T-cell (primary cell): ENCODE measurements at regions not wholly inside any gene's neighbourhood (a gene's known extent, or its start where the extent isn't known, plus 50 kb on each side); places are given as distances from the start of the nearest gene placed in this dataset.
"Not testable (repeated sequence)": the region's sequence is repeated elsewhere in the genome, so short reads cannot be mapped to it uniquely, and the experiment has no call there.

Experiments used
- ATAC-seq, 4 experiments: fragments of 200-7000 bp in 3 of 4; fragments of 150-1000 bp in 1 of 4; cut with Tn5 transposase; replicated peaks in 1 of 4; 1 replicate in 3 of 4; 2 replicates in 1 of 4; pipeline ENCODE4 v1.10.0; 2021; ENCODE audit warnings: moderate library complexity in 3 of 4, mild to moderate bottlenecking in 2 of 4, moderate number of reproducible peaks in 1 of 4
- CTCF ChIA-PET, 2 donors: fragments of 300-600 bp; sonication (Branson Sonifier 250); formaldehyde crosslinking; loops; one replicate each; lab custom pipeline; 2022; ENCODE audit warnings: antibody characterized with exemption in 2 of 2; lab: Charles Lee
- POLR2A ChIA-PET, 2 donors: fragments of 300-600 bp; sonication (Branson Sonifier 250); formaldehyde crosslinking; loops; one replicate each; lab custom pipeline; 2022; ENCODE audit warnings: antibody characterized with exemption in 2 of 2; lab: Charles Lee
- DNase-seq, 35 experiments: peaks; one replicate each; pipeline versions ENCODE4 v3.0.0 to v3.0.0-alpha.2; 2013 to 2023
- H3K27ac ChIP-seq: one replicate; pipeline ENCODE4 v1.5.1; 2013; ENCODE audit warnings: low read length
- H3K27me3 ChIP-seq, 2 experiments: replicated peaks in 1 of 2; 1 replicate in 1 of 2; 2 replicates in 1 of 2; pipeline versions ENCODE4 v1.6.1 to v1.7.0; 2013; ENCODE audit warnings: low read length in 1 of 2, mixed read lengths in 1 of 2; ENCODE audit not compliant: control insufficient read depth in 2 of 2, insufficient read depth in 2 of 2; ENCODE audit errors: extremely low read depth in 1 of 2
- H3K36me3 ChIP-seq, 2 donors: 1 replicate in 1 of 2; 2 replicates in 1 of 2; pipeline versions ENCODE4 v1.6.1 to v1.7.0; 2013; ENCODE audit warnings: low read length in 1 of 2; ENCODE audit not compliant: control insufficient read depth in 2 of 2, insufficient read depth in 1 of 2; ENCODE audit errors: extremely low read depth in 1 of 2
- H3K4me1 ChIP-seq, 2 experiments: 1 replicate in 1 of 2; 2 replicates in 1 of 2; pipeline versions ENCODE4 v1.6.1 to v1.7.0; 2013; ENCODE audit warnings: low read length in 2 of 2, mixed read lengths in 1 of 2; ENCODE audit not compliant: insufficient read depth in 2 of 2, control insufficient read depth in 1 of 2; ENCODE audit errors: extremely low read depth in 1 of 2
- H3K4me3 ChIP-seq, 2 donors: 1 replicate in 1 of 2; 2 replicates in 1 of 2; pipeline versions ENCODE4 v1.5.1 to v1.7.0; 2013; ENCODE audit warnings: mild to moderate bottlenecking in 2 of 2, low read length in 1 of 2, moderate library complexity in 1 of 2; ENCODE audit not compliant: control insufficient read depth in 1 of 2; ENCODE audit errors: extremely low read depth in 1 of 2
- H3K9me3 ChIP-seq: 2 replicates; pipeline ENCODE4 v1.7.0; 2013
- H3K27ac Mint-ChIP-seq, 2 donors: one replicate each; pipeline ENCODE4 v1.8.0; 2020 to 2021; ENCODE audit warnings: mild to moderate bottlenecking in 2 of 2, mixed read lengths in 2 of 2
- H3K27me3 Mint-ChIP-seq, 2 donors: one replicate each; pipeline ENCODE4 v1.8.0; 2021 to 2022; ENCODE audit warnings: mixed read lengths in 2 of 2
- H3K36me3 Mint-ChIP-seq: one replicate; pipeline ENCODE4 v1.8.0; 2021; ENCODE audit warnings: mixed read lengths
- H3K4me1 Mint-ChIP-seq, 3 donors: one replicate each; pipeline ENCODE4 v1.8.0; 2020 to 2022; ENCODE audit warnings: mixed read lengths in 3 of 3, mild to moderate bottlenecking in 1 of 3
- H3K4me3 Mint-ChIP-seq, 3 donors: one replicate each; pipeline ENCODE4 v1.8.0; 2020 to 2022; ENCODE audit warnings: mild to moderate bottlenecking in 3 of 3, mixed read lengths in 3 of 3, moderate library complexity in 3 of 3
- H3K9me3 Mint-ChIP-seq, 3 donors: one replicate each; pipeline ENCODE4 v1.8.0; 2020 to 2022; ENCODE audit warnings: mixed read lengths in 3 of 3
- WGBS: methylation state at CpG from one replicate; pipeline ENCODE4 v1.1.5; 2013; ENCODE audit warnings: missing lambda C conversion rate; ENCODE audit not compliant: insufficient coverage; 5-methylcytosine and 5-hydroxymethylcytosine counted together

DNA sequence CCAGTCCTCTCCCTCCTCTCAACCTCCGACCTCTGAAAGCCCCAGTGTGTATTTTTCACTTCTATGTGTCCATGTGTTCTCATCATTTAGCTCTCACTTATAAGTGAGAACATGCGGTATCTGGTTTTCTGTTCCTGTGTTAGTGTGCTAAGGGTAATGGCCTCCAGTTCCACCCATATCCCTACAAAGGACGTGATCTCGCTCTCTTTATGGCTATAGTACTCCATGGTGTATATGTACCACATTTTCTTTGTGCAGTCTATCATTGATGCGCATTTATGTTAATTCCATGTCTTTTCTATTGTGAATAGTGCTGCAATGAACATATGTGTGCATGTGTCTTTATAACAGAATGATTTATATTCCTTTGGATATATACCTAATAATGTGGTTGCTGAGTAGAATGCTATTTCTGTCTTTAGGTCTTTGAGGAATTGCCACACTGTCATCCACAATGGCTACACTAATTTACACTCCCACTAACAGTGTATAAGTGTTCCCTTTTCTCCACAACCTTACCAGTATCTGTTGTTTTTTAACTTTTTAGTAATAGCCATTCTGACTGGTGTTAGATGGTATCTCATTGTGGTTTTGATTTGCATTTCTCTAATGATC is 749.3 kb upstream of the ARRDC3 start:
- DNase-seq, H3K36me3 ChIP-seq, ATAC-seq, H3K4me3 Mint-ChIP-seq, H3K27me3 Mint-ChIP-seq, H3K27me3 ChIP-seq, CTCF ChIA-PET, H3K36me3 Mint-ChIP-seq, H3K4me3 ChIP-seq, H3K4me1 ChIP-seq, H3K9me3 Mint-ChIP-seq, H3K4me1 Mint-ChIP-seq, H3K27ac Mint-ChIP-seq, H3K27ac ChIP-seq, H3K9me3 ChIP-seq, POLR2A ChIA-PET: not testable (repeated sequence)
- no CpG with 5 or more reads among the region's 5 CpGs for WGBS

DNA sequence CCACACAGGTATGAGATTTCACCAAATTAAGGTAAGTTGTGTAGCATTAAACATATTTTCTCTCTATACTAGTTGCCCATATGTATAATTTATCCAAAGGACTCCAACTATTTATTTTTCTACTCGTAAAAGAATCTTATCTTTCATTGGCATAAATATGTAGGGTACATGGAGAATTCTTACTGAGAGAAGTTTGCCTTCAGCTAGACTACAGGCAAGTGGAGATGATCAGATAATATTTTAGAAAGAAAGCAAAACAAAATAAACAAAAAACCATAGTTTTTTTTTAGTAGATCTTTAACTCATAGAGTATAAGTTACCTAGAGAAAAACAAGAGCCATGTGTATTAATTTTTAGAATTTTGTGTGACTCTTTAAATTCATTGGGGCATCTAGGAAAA is 743.1 kb upstream of the ARRDC3 start:
- no peak for ATAC-seq
- no peaks in the 10 kb centered on the region for H3K36me3 ChIP-seq
- no CpG with 5 or more reads among the region's 1 CpG for WGBS
- H3K27ac ChIP-seq: no peak overlapping the region
- H3K4me3 ChIP-seq: no peak overlapping the region
- no peaks in the 10 kb centered on the region for H3K27me3 ChIP-seq
- H3K4me1 Mint-ChIP-seq: no peaks in the 10 kb centered on the region
- no peaks in the 10 kb centered on the region for H3K9me3 ChIP-seq
- H3K4me3 Mint-ChIP-seq: no peak overlapping the region
- H3K27ac Mint-ChIP-seq: no peak overlapping the region
- DNase-seq: no peak
- ChIA-PET CTCF (no interaction called here), POLR2A (no interaction called here)
- H3K27me3 Mint-ChIP-seq: no peaks in the 10 kb centered on the region
- no peaks in the 10 kb centered on the region for H3K4me1 ChIP-seq
- peaks cover 0 to 4% (median 0%) of the 10 kb centered on the region in 3 donors for H3K9me3 Mint-ChIP-seq
- H3K36me3 Mint-ChIP-seq: no peaks in the 10 kb centered on the region

DNA sequence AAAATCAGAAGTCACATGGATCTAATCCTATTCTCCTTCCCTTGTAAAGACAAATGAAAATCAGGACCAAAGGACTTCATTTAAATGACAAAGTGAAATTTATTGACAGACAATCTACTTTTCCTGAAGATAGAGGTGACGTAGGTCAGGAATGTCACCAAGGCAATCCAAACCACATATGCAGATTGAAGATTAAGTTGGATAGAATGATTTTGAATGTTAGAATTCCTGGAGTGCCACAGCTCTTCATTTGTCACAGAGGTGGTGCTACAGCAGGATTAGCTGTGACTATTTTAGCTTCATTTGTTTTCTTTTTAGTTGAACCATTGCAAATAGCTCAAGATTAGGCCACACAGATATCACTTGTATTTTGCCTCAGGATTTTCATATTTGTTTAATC is 736.0 kb upstream of the ARRDC3 start:
- DNase-seq (no peak), ATAC-seq (no peak)
- no peaks in the 10 kb centered on the region for H3K9me3 ChIP-seq
- WGBS: 100% methylated on average over 1 of the region's 1 CpG
- no peaks in the 10 kb centered on the region for H3K9me3 Mint-ChIP-seq
- no peaks in the 10 kb centered on the region for H3K36me3 ChIP-seq
- no peak overlapping the region for H3K27ac ChIP-seq
- no peak overlapping the region for H3K4me3 Mint-ChIP-seq
- POLR2A ChIA-PET: no interaction called here
- no peaks in the 10 kb centered on the region for H3K27me3 ChIP-seq
- H3K36me3 Mint-ChIP-seq: no peaks in the 10 kb centered on the region
- H3K27ac Mint-ChIP-seq: no peak overlapping the region
- H3K4me1 ChIP-seq: no peaks in the 10 kb centered on the region
- no peaks in the 10 kb centered on the region for H3K27me3 Mint-ChIP-seq
- CTCF ChIA-PET: no interaction called here
- H3K4me1 Mint-ChIP-seq: no peaks in the 10 kb centered on the region
- H3K4me3 ChIP-seq: no peak overlapping the region

DNA sequence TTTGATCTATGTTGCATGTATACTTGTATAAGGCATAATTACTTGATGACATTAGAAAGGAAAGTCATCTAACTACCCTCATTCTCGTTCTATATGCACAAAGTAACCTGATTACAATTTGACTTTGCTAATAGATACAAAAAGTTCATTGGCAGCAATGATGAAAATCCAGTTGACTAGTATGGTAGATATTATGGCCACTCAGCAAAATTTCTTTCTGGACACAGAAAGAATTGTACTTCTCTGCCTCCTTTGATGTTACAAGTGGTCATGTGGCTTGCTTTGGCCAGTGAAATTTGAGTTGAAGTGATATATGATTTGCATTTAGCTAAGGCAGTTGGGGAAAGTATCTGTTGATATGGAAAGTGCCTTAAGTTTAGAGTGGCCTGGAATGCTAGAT is 723.7 kb upstream of the ARRDC3 start:
- Histone ChIP-seq H3K4me3 (no peak overlapping the region), H3K4me1 (no peaks in the 10 kb centered on the region), H3K27me3 (no peaks in the 10 kb centered on the region), H3K36me3 (no peaks in the 10 kb centered on the region), H3K27ac (no peak overlapping the region), H3K9me3 (no peaks in the 10 kb centered on the region)
- no CpG with 5 or more reads among the region's 1 CpG for WGBS
- Mint-ChIP-seq H3K4me1 (no peaks in the 10 kb centered on the region), H3K27me3 (no peaks in the 10 kb centered on the region), H3K4me3 (no peak overlapping the region), H3K9me3 (peaks cover 0 to 14% (median under 1%) of the 10 kb centered on the region in 3 donors), H3K36me3 (no peaks in the 10 kb centered on the region), H3K27ac (no peak overlapping the region)
- ChIA-PET CTCF (no interaction called here), POLR2A (no interaction called here)
- DNase-seq (no peak), ATAC-seq (no peak)

DNA sequence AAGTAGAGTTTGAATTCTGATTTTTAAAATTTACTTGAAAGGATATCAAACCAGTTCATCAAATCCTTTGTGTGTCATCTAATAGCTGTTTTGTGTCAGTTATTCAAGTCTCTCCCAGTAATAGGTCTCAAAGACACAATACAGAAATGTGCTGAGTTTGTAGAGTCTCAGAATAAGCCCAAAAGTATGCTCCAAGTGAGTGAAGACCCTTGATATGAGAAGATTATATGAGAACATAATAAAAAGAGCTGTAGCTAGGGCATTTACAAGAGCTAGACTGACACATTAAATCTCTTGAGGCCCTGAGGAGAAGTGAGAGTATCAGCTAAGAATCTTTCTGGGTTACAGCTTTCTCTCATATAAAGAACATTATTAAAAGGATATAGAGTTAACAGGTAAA is 721.0 kb upstream of the ARRDC3 start:
- Mint-ChIP-seq H3K9me3 (peaks cover 3 to 18% (median 5%) of the 10 kb centered on the region in 3 donors), H3K4me3 (no peak overlapping the region), H3K27ac (no peak overlapping the region), H3K4me1 (no peaks in the 10 kb centered on the region), H3K36me3 (no peaks in the 10 kb centered on the region), H3K27me3 (no peaks in the 10 kb centered on the region)
- ChIA-PET CTCF (no interaction called here), POLR2A (no interaction called here)
- DNase-seq (no peak), ATAC-seq (no peak)
- Histone ChIP-seq H3K36me3 (no peaks in the 10 kb centered on the region), H3K9me3 (no peaks in the 10 kb centered on the region), H3K27ac (no peak overlapping the region), H3K4me3 (no peak overlapping the region), H3K27me3 (no peaks in the 10 kb centered on the region), H3K4me1 (no peaks in the 10 kb centered on the region)

DNA sequence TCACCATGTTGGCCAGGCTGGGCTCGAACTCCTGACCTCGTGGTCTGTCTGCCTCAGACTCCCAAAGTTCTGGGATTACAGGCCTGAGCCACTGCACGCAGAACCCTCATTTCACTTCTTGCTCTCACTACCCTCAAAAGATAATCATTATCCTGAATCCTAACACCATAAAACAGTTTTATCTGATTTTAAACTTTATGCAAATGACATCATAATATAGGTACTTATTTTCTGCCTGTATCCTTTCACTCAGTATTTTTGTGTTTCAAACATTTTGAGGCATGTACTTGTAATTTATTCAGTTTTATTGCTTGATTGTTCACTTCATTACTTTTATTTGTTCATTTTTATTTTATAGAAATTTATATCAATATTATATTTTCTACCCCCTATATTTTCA is 719.2 kb upstream of the ARRDC3 start:
- Mint-ChIP-seq H3K4me1 (no peaks in the 10 kb centered on the region), H3K4me3 (no peak overlapping the region), H3K9me3 (peaks cover 5 to 18% (median 5%) of the 10 kb centered on the region in 3 donors), H3K27me3 (no peaks in the 10 kb centered on the region), H3K27ac (no peak overlapping the region), H3K36me3 (no peaks in the 10 kb centered on the region)
- Histone ChIP-seq H3K4me1 (no peaks in the 10 kb centered on the region), H3K9me3 (no peaks in the 10 kb centered on the region), H3K27me3 (no peaks in the 10 kb centered on the region), H3K27ac (no peak overlapping the region), H3K4me3 (no peak overlapping the region), H3K36me3 (no peaks in the 10 kb centered on the region)
- 48% methylated on average over 3 of the region's 3 CpGs for WGBS
- no peak for DNase-seq
- CTCF ChIA-PET: no interaction called here
- POLR2A ChIA-PET: no interaction called here
- no peak for ATAC-seq

DNA sequence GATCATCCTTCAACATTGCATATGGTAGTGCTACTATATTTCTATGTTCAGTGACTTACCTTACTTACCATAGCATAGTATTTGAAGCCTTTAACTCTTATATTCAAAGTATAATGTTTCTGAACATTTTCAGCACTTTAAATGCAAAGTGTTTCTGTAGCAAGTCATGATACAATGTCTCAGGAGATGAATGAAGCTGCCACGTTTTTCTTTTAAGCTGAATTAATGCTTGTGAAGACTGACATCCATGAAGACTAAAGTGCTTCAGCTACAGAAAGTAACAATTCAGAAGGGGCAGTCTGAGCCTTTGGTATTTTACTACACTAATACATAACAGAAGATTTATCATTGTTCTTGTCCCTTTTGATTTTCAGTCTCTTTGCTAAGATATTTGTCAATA is 709.1 kb upstream of the ARRDC3 start:
- POLR2A ChIA-PET: no interaction called here
- ATAC-seq: no peak
- no CpG with 5 or more reads among the region's 1 CpG for WGBS
- H3K4me1 ChIP-seq: no peaks in the 10 kb centered on the region
- no peaks in the 10 kb centered on the region for H3K36me3 ChIP-seq
- H3K4me3 Mint-ChIP-seq: no peak overlapping the region
- no peaks in the 10 kb centered on the region for H3K4me1 Mint-ChIP-seq
- H3K36me3 Mint-ChIP-seq: no peaks in the 10 kb centered on the region
- no peak overlapping the region for H3K4me3 ChIP-seq
- no peak overlapping the region for H3K27ac Mint-ChIP-seq
- peaks cover 4 to 10% (median 6%) of the 10 kb centered on the region in 3 donors for H3K9me3 Mint-ChIP-seq
- H3K27me3 ChIP-seq: no peaks in the 10 kb centered on the region
- CTCF ChIA-PET: no interaction called here
- H3K27ac ChIP-seq: no peak overlapping the region
- DNase-seq: no peak
- no peaks in the 10 kb centered on the region for H3K9me3 ChIP-seq
- H3K27me3 Mint-ChIP-seq: no peaks in the 10 kb centered on the region
